Mesendoderm (in vitro differentiated cells): ENCODE measurements at regions not wholly inside any gene's neighbourhood (a gene's known extent, or its start where the extent isn't known, plus 50 kb on each side); places are given as distances from the start of the nearest gene placed in this dataset.

ENCODE experiments used
- DNase-seq: peaks from one replicate; pipeline ENCODE4 v3.0.0; 2013
- H2AK5ac ChIP-seq: 2 replicates; pipeline ENCODE4 v1.6.1; 2013; ENCODE audit warnings: low read length, inconsistent platforms
- H2BK120ac ChIP-seq: 2 replicates; pipeline ENCODE4 v1.6.1; 2013; ENCODE audit warnings: low read depth, mild to moderate bottlenecking, low read length, moderate library complexity, mixed read lengths
- H2BK15ac ChIP-seq: replicated peaks from 2 replicates; pipeline ENCODE4 v1.6.1; 2013; ENCODE audit warnings: low read depth, mild to moderate bottlenecking, moderate library complexity
- H2BK5ac ChIP-seq: 2 replicates; pipeline ENCODE4 v1.6.1; 2013; ENCODE audit warnings: low read length, inconsistent platforms
- H3K18ac ChIP-seq: 2 replicates; pipeline ENCODE4 v1.6.1; 2013; ENCODE audit warnings: mild to moderate bottlenecking, low read length, mixed read lengths
- H3K23ac ChIP-seq: one replicate; pipeline ENCODE4 v1.6.1; 2013; ENCODE audit warnings: low read length
- H3K27ac ChIP-seq: 2 replicates; pipeline ENCODE4 v1.5.1; 2013; ENCODE audit warnings: low read depth, mild to moderate bottlenecking, inconsistent platforms, low read length, moderate library complexity
- H3K27me3 ChIP-seq: 2 replicates; pipeline ENCODE4 v1.6.1; 2013; ENCODE audit warnings: low read length, control low read depth, mild to moderate bottlenecking, inconsistent platforms; ENCODE audit not compliant: insufficient read depth, poor library complexity
- H3K36me3 ChIP-seq: 2 replicates; pipeline ENCODE4 v1.6.1; 2013; ENCODE audit warnings: low read length, inconsistent platforms; ENCODE audit not compliant: control insufficient read depth, insufficient read depth
- H3K4ac ChIP-seq: one replicate; pipeline ENCODE4 v1.6.1; 2013; ENCODE audit warnings: low read depth, mild to moderate bottlenecking, low read length, moderate library complexity
- H3K4me1 ChIP-seq: 2 replicates; pipeline ENCODE4 v1.6.1; 2013; ENCODE audit warnings: low read depth, low read length, inconsistent platforms; ENCODE audit not compliant: control insufficient read depth
- H3K4me2 ChIP-seq: 2 replicates; pipeline ENCODE4 v1.6.1; 2013; ENCODE audit warnings: low read length
- H3K4me3 ChIP-seq: 2 replicates; pipeline ENCODE4 v1.5.1; 2013; ENCODE audit warnings: mild to moderate bottlenecking, low read length
- H3K56ac ChIP-seq: one replicate; pipeline ENCODE4 v1.6.1; 2013; ENCODE audit warnings: low read length
- H3K79me1 ChIP-seq: 2 replicates; pipeline ENCODE4 v1.6.1; 2013; ENCODE audit warnings: low read length, inconsistent platforms
- H3K79me2 ChIP-seq: 2 replicates; pipeline ENCODE4 v1.6.1; 2013; ENCODE audit warnings: mild to moderate bottlenecking, low read length; ENCODE audit not compliant: control insufficient read depth, insufficient read depth
- H3K9ac ChIP-seq: 2 replicates; pipeline ENCODE4 v1.6.1; 2013; ENCODE audit warnings: low read length, inconsistent platforms
- H4K5ac ChIP-seq: one replicate; pipeline ENCODE4 v1.6.1; 2013; ENCODE audit warnings: low read length
- H4K8ac ChIP-seq: one replicate; pipeline ENCODE4 v1.6.1; 2013; ENCODE audit warnings: low read depth, mild to moderate bottlenecking, control low read depth, low read length, moderate library complexity
- WGBS: extraction: QIAGEN DNeasy Blood & Tissue Kit; methylation state at CpG from one replicate; pipeline ENCODE4 v1.1.7; 2013; ENCODE audit warnings: low lambda C conversion rate, missing lambda C conversion rate; ENCODE audit not compliant: insufficient coverage; ENCODE audit errors: extremely low coverage; 5-methylcytosine and 5-hydroxymethylcytosine counted together

DNA sequence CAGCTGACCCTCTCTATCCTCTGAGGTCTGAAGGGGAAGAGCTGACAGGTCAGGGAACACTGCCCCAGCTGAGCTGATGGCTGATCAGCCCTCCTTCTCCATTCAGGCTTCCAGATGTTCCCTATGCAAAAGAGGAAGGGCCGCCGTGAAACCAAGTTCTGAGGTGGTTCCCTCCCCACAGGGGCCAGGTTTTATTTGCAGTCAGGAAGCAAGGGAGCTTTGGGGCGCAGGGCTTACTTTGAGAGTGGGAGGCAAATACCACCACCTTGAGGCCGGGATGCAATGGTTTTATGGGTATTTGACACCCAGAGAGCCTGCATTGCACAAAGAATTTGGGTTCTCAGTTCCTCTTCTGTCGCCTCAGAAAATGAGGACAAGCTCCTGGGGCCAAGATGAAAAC is 186.9 kb downstream of the ARRDC4 start:
- Histone ChIP-seq H4K5ac (no peak overlapping the region), H3K4ac (no peak overlapping the region), H3K9ac (no peak overlapping the region), H3K23ac (no peak overlapping the region), H3K18ac (no peak overlapping the region), H3K56ac (no peak overlapping the region), H2BK5ac (no peak overlapping the region), H3K36me3 (no peaks in the 10 kb centered on the region), H3K79me1 (no peaks in the 10 kb centered on the region), H2BK120ac (no peak overlapping the region), H4K8ac (no peak overlapping the region), H2AK5ac (no peak overlapping the region), H3K79me2 (no peaks in the 10 kb centered on the region), H2BK15ac (no peak overlapping the region), H3K4me2 (no peak overlapping the region), H3K4me1 (peaks cover 2% of the 10 kb centered on the region), H3K4me3 (no peak overlapping the region), H3K27me3 (no peaks in the 10 kb centered on the region), H3K27ac (no peak overlapping the region)
- no CpG with 5 or more reads among the region's 5 CpGs for WGBS
- no peak for DNase-seq

DNA sequence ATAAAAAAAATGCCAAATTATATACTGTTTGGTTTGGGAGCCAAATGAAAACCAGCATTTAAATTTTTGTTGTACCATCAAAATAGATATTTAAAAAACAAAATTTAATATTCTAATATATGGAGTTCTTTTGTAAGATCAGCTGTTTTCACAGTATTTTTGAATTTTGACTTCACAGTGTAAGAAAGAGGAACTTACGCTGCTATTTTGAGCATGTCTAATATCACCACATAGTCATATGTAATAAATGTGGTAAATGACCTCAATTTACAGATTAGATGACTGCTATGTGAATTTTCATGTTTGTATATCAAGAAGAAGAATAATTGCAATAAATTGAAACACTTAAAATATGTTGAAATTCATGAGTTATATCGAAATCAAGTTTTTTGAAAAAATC is 189.6 kb downstream of the ARRDC4 start:
- H3K27ac ChIP-seq = no peak overlapping the region
- H3K23ac ChIP-seq = no peak overlapping the region
- H2BK15ac ChIP-seq = no peak overlapping the region
- H2BK5ac ChIP-seq = no peak overlapping the region
- H3K4ac ChIP-seq = no peak overlapping the region
- H3K4me2 ChIP-seq = no peak overlapping the region
- no peaks in the 10 kb centered on the region for H3K79me2 ChIP-seq
- WGBS = no CpG with 5 or more reads among the region's 2 CpGs
- no peak for DNase-seq
- no peak overlapping the region for H3K9ac ChIP-seq
- no peaks in the 10 kb centered on the region for H3K4me1 ChIP-seq
- no peaks in the 10 kb centered on the region for H3K27me3 ChIP-seq
- no peak overlapping the region for H4K8ac ChIP-seq
- no peak overlapping the region for H2AK5ac ChIP-seq
- H2BK120ac ChIP-seq = no peak overlapping the region
- no peak overlapping the region for H3K18ac ChIP-seq
- H3K4me3 ChIP-seq = no peak overlapping the region
- H3K79me1 ChIP-seq = no peaks in the 10 kb centered on the region
- H3K36me3 ChIP-seq = no peaks in the 10 kb centered on the region
- H3K56ac ChIP-seq = no peak overlapping the region
- no peak overlapping the region for H4K5ac ChIP-seq

DNA sequence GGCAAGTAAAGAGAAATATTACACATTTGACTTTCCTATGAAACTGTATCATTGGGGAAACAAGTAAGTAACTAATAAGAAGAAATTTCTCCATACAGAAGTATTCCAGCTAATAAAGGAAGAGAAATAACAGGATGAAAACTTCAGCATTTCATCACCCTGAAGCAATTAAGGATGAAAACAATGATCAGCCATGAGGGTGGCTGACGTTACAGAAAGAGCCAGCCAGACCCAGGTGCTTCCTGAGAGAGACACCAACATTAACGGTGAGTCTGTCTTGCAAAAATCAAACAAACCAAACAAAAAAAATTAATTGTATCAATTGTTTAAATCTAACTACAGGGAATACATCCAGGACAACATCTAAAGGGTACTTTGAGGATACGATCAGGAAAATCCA is 190.0 kb downstream of the ARRDC4 start:
- Histone ChIP-seq H4K5ac (no peak overlapping the region), H3K4me1 (no peaks in the 10 kb centered on the region), H2AK5ac (no peak overlapping the region), H2BK5ac (no peak overlapping the region), H3K4me3 (no peak overlapping the region), H3K79me1 (no peaks in the 10 kb centered on the region), H2BK15ac (no peak overlapping the region), H2BK120ac (no peak overlapping the region), H3K4ac (no peak overlapping the region), H3K36me3 (no peaks in the 10 kb centered on the region), H3K4me2 (no peak overlapping the region), H3K56ac (no peak overlapping the region), H4K8ac (no peak overlapping the region), H3K23ac (no peak overlapping the region), H3K18ac (no peak overlapping the region), H3K27me3 (no peaks in the 10 kb centered on the region), H3K9ac (no peak overlapping the region), H3K79me2 (no peaks in the 10 kb centered on the region), H3K27ac (no peak overlapping the region)
- no CpG with 5 or more reads among the region's 3 CpGs for WGBS
- no peak for DNase-seq

DNA sequence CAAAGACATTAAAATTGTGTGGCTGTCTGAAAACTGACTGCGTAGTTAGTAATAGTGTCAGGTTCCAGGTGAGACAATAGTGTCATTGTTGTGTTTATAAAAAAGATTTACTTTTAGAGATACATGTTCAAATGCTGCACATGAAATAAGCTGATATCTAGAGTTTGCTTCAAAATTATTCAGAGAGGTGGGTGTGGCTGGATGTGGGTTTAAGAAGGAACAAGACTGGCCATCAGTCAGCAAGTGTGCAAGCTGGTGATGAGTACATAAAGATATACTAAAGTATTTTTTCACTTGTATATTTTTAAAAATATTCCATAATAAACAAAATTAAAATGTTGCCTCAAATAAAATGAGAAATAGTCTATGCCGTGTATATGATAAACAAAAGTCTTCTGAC is 190.6 kb downstream of the ARRDC4 start:
- Histone ChIP-seq H3K27me3 (no peaks in the 10 kb centered on the region), H4K5ac (no peak overlapping the region), H3K79me1 (no peaks in the 10 kb centered on the region), H2BK15ac (no peak overlapping the region), H2BK120ac (no peak overlapping the region), H3K23ac (no peak overlapping the region), H3K4me3 (no peak overlapping the region), H3K36me3 (no peaks in the 10 kb centered on the region), H4K8ac (no peak overlapping the region), H3K9ac (no peak overlapping the region), H2AK5ac (no peak overlapping the region), H3K4me1 (no peaks in the 10 kb centered on the region), H3K18ac (no peak overlapping the region), H3K79me2 (no peaks in the 10 kb centered on the region), H3K56ac (no peak overlapping the region), H3K27ac (no peak overlapping the region), H3K4ac (no peak overlapping the region), H3K4me2 (no peak overlapping the region), H2BK5ac (no peak overlapping the region)
- DNase-seq = no peak
- no CpG with 5 or more reads among the region's 2 CpGs for WGBS

DNA sequence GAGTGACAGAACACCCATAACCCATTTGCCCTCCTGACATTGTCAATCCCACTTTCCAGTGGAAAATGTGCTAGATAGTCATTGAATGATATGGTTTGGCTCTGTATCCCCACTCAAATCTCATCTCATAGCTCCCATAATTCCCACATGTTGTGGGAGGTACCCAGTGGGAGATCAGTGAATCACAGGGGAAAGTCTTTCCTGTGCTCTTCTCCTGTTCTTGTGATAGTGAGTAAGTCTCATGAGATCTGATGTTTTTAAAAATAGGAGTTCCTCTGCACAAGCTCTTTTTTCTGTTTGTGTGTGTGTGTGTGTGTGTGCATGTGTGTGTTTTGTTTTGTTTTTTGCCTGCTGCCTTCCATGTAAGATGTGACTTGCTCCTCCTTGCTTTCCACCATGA is 191.7 kb downstream of the ARRDC4 start:
- Histone ChIP-seq H4K8ac (no peak overlapping the region), H3K27ac (no peak overlapping the region), H3K4me1 (no peaks in the 10 kb centered on the region), H2AK5ac (no peak overlapping the region), H2BK120ac (no peak overlapping the region), H3K36me3 (no peaks in the 10 kb centered on the region), H3K79me1 (no peaks in the 10 kb centered on the region), H3K23ac (no peak overlapping the region), H3K79me2 (no peaks in the 10 kb centered on the region), H2BK15ac (no peak overlapping the region), H3K27me3 (no peaks in the 10 kb centered on the region), H3K56ac (no peak overlapping the region), H3K18ac (no peak overlapping the region), H4K5ac (no peak overlapping the region), H2BK5ac (no peak overlapping the region), H3K4me2 (no peak overlapping the region), H3K4ac (no peak overlapping the region), H3K4me3 (no peak overlapping the region), H3K9ac (no peak overlapping the region)
- no peak for DNase-seq

DNA sequence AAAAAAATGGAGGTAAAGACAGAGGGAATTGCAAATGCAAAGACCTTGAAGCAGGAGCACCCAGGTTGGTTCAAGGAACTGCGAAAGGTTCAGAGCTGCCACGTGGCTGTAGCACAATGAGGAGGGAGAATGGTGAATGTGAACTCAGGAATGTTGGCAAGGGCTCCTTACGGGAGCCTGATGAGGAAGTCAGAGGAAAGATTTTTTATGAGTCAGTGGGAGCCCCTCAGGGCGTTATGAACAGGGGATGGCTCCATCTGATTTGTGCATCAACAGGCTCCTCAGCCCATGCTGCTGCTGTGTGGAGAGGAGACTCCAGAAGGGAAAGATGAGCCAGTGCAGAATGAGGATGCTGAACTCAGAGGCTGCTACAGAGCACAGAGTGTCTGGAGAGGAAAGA is 194.4 kb downstream of the ARRDC4 start:
- Histone ChIP-seq H3K4ac (no peak overlapping the region), H3K4me2 (no peak overlapping the region), H3K4me1 (no peaks in the 10 kb centered on the region), H3K79me1 (no peaks in the 10 kb centered on the region), H3K79me2 (no peaks in the 10 kb centered on the region), H3K18ac (no peak overlapping the region), H2BK15ac (no peak overlapping the region), H3K27ac (no peak overlapping the region), H3K9ac (no peak overlapping the region), H2AK5ac (no peak overlapping the region), H4K8ac (no peak overlapping the region), H2BK5ac (no peak overlapping the region), H3K4me3 (no peak overlapping the region), H3K36me3 (no peaks in the 10 kb centered on the region), H3K23ac (no peak overlapping the region), H2BK120ac (no peak overlapping the region), H3K27me3 (no peaks in the 10 kb centered on the region), H4K5ac (no peak overlapping the region), H3K56ac (no peak overlapping the region)
- WGBS = no CpG with 5 or more reads among the region's 4 CpGs
- peak; percentile 70 for DNase-seq
